WI38 (cell line): ENCODE measurements at regions not wholly inside any gene's neighbourhood (a gene's known extent, or its start where the extent isn't known, plus 50 kb on each side); places are given as distances from the start of the nearest gene placed in this dataset.

Experiments used
- H3K4me3 ChIP-seq: 2 replicates; pipeline ENCODE4 v1.5.1; 2011; ENCODE audit warnings: low read depth, mild to moderate bottlenecking, control low read depth, low read length
- CTCF ChIP-seq: IDR thresholded peaks from 2 replicates; pipeline ENCODE4 v1.5.1; 2012; ENCODE audit warnings: low read depth, mild to moderate bottlenecking, control low read depth, low read length

- H3K4me3 ChIP-seq: no peak overlapping the region
- no peak for TF ChIP-seq CTCF
Observed at GRCh38 chr9:84554069-84554664, 115.4 kb upstream of the NTRK2 start.

DNA sequence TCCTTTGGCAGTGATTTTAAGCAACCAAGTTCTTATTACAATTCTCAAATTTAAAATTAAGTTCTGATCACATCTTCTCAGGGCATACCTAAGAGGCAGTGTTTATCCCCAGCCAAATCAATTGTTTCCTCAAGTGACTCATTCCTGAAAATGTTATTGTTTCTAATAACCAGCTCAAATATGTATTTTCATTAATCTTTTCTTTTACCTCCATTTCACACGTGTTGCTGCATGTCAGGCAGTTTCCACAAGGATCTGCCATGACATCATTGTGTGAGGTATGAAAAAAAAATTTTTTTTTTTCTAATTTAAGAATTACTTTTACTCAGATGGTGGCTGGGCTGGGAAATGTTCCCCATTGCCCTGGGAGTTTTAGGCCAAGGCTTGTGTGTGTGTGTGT is 113.0 kb upstream of the NTRK2 start:
- no peak overlapping the region for H3K4me3 ChIP-seq
- TF ChIP-seq CTCF: no peak

DNA sequence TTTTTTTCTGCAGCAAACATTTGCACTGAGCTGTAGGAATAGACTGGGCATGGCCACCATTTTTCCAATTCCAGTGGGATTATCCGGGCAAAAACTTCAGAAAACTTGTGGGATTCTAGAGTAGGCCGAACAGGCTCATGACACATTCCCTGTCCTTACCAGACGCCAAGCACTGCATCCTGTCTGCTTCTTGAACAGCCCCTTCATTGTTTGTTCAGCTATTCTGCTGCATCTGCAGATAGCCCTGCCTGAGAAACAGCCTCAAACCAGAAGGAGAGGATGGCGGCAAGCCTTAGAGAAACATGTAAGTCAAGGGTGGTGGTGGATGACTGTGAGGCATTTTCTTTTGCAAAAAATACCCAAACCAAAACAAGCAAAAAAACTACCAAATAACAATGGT is 111.8 kb upstream of the NTRK2 start:
- TF ChIP-seq CTCF: no peak
- H3K4me3 ChIP-seq: no peak overlapping the region

DNA sequence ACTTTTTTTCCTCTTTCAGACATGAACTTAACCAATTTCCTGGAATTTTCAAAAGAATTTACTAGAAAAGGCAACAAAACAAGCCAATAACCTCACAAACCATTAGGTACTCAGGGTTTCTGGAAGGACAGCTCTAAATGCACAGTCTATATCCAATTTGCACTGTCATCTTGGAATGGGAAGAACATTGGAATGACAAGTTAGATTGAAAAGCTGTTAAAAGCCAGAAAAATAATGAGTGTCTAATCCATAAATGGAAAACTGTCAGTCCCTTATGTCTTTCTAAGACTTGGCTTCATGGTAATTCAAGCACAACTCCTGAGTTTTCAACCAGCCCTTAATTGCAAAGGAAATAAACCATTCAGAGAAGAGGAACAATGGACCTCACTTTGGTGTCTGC is 105.8 kb upstream of the NTRK2 start:
- no peak overlapping the region for H3K4me3 ChIP-seq
- no peak for TF ChIP-seq CTCF

DNA sequence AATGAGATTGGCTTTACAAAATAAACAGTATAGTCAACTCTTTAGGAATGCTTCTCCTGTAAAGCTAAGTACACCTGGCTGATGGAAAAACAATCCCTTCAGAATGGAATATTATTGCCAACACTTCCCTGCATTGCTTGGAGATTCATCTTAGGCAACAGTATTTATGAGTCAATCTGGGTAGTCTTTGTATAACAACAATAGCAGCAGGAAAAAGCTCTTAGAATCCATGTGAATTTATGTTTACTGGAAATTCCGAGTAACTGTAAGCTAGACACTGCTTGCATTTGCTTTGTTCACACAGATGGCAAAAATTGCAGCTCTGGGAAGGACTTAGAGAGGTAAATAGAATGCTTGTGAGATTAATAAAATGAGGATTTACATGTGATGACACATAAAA is 101.7 kb upstream of the NTRK2 start:
- no peak for TF ChIP-seq CTCF
- H3K4me3 ChIP-seq: no peak overlapping the region

GRCh38 chr9:84570482-84571154 is 98.9 kb upstream of the NTRK2 start:
- H3K4me3 ChIP-seq: no peak overlapping the region
- TF ChIP-seq CTCF: no peak

DNA sequence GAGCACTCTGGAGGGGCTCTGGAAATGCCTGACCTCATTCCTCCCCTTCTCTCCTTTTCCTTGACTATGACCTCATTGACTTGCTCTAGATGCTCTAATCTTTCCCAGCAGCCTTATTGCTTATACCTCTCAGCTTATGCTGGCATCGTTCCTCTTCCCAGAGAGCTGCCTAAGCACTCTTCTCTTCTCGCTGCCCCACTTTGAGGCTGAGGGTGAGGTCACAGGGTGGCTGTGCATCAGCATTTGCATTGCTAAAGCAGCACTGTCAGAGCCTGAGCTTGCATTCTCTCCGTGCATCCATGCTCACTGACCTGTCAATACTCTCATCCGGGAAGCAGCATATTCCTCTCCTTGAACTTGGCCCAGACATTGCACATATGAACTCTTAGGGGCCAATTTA is 96.4 kb upstream of the NTRK2 start:
- no peak overlapping the region for H3K4me3 ChIP-seq
- no peak for TF ChIP-seq CTCF
